GM12878 (cell line): ENCODE measurements at regions not wholly inside any gene's neighbourhood (a gene's known extent, or its start where the extent isn't known, plus 50 kb on each side); places are given as distances from the start of the nearest gene placed in this dataset.

Experiments used
- ATAC-seq: fragments of 200-7000 bp; cut with Tn5 transposase; 3 replicates; pipeline ENCODE4 v1.9.1; 2020; ENCODE audit warnings: mild to moderate bottlenecking, moderate library complexity
- BruUV-seq: library from RNA; stranded (reverse); fragments of 400-500 nt; replicated peaks from 2 replicates; lab custom pipeline; 2021; lab: Mats Ljungman, UMichigan
- CTCF ChIA-PET: fragments of 300-600 bp; sonication (Branson Sonifier 250); formaldehyde crosslinking; extraction: SDS; loops from one replicate; lab custom pipeline; 2021; ENCODE audit warnings: inconsistent platforms; lab: Yijun Ruan, JAX
- POLR2A ChIA-PET: fragments of 350-600 bp; formaldehyde crosslinking; extraction: SDS; loops from one replicate; lab custom pipeline; 2021; ENCODE audit warnings: inconsistent platforms; lab: Charles Lee
- RAD21 ChIA-PET: fragments of 300-600 bp; sonication (Branson Sonifier 250); formaldehyde crosslinking; loops from one replicate; lab custom pipeline; 2023; ENCODE audit warnings: antibody characterized with exemption; ENCODE audit not compliant: unreplicated experiment; lab: Charles Lee
- SMC1A ChIA-PET: fragments of 300-600 bp; sonication (Branson Sonifier 250); formaldehyde crosslinking; loops from one replicate; lab custom pipeline; 2023; ENCODE audit not compliant: unreplicated experiment, uncharacterized antibody; lab: Charles Lee
- DNase-seq: peaks from one replicate; pipeline ENCODE4 v3.0.0-alpha.2; 2011; ENCODE audit warnings: low read depth, low spot score
- FAIRE-seq: peaks from 3 replicates; lab custom pipeline; 2011; peaks lifted over from hg19 to GRCh38; lab: Jason Lieb, UNC
- H2AFZ ChIP-seq: 2 replicates; pipeline ENCODE4 v1.6.0; 2011; ENCODE audit warnings: low read depth, low read length, control low read depth; ENCODE audit not compliant: control insufficient read depth
- H3K27ac ChIP-seq: 2 replicates; pipeline ENCODE4 v1.5.1; 2011; ENCODE audit warnings: control low read depth; ENCODE audit not compliant: control insufficient read depth, insufficient read depth
- H3K27me3 ChIP-seq, 2 experiments: replicated peaks in 1 of 2; 2 replicates each; pipeline versions ENCODE4 v1.6.0 to v1.6.1; 2011; ENCODE audit warnings: low read length in 1 of 2; ENCODE audit not compliant: control insufficient read depth in 2 of 2, insufficient read depth in 2 of 2
- H3K36me3 ChIP-seq, 2 experiments: 2 replicates each; pipeline ENCODE4 v1.5.1; 2011; ENCODE audit warnings: low read length in 1 of 2; ENCODE audit not compliant: control insufficient read depth in 2 of 2, insufficient read depth in 2 of 2
- H3K4me1 ChIP-seq: 2 replicates; pipeline ENCODE4 v1.6.1; 2011; ENCODE audit warnings: mild to moderate bottlenecking, low read length, moderate library complexity, mixed read lengths; ENCODE audit not compliant: control insufficient read depth, insufficient read depth
- H3K4me2 ChIP-seq: 2 replicates; pipeline ENCODE4 v1.6.0; 2011; ENCODE audit warnings: control low read depth; ENCODE audit not compliant: control insufficient read depth, insufficient read depth
- H3K4me3 ChIP-seq: fragments of 200-600 bp; sonication (generic); 2 replicates; pipeline ENCODE4 v1.5.1; 2016
- H3K79me2 ChIP-seq: 2 replicates; pipeline ENCODE4 v1.6.0; 2011; ENCODE audit warnings: low read length; ENCODE audit not compliant: control insufficient read depth, insufficient read depth
- H3K9ac ChIP-seq: 2 replicates; pipeline ENCODE4 v1.8.0; 2011; ENCODE audit warnings: low read length, control low read depth, mixed read lengths; ENCODE audit not compliant: control insufficient read depth, insufficient read depth
- H3K9me3 ChIP-seq: replicated peaks from 3 replicates; pipeline ENCODE4 v1.5.1; 2011; ENCODE audit warnings: mild to moderate bottlenecking, low read length; ENCODE audit not compliant: control insufficient read depth, insufficient read depth
- H4K20me1 ChIP-seq: 2 replicates; pipeline ENCODE4 v1.6.0; 2011; ENCODE audit not compliant: control insufficient read depth, insufficient read depth
- BCL11A ChIP-seq: IDR thresholded peaks from 2 replicates; pipeline ENCODE4 v1.6.1; 2011; ENCODE audit warnings: low read depth, low read length
- CBX5 ChIP-seq: sonication (generic); IDR thresholded peaks from 2 replicates; pipeline ENCODE4 v1.6.1; 2016; ENCODE audit warnings: low read depth, moderate library complexity, mild to moderate bottlenecking, inconsistent platforms
- CHD1 ChIP-seq: IDR thresholded peaks from 2 replicates; pipeline ENCODE4 v1.6.1; 2012; ENCODE audit warnings: low read depth, low read length, improper control_type of control experiment
- GABPA ChIP-seq: IDR thresholded peaks from 2 replicates; pipeline ENCODE4 v1.6.1; 2014; ENCODE audit warnings: antibody characterized with exemption, low read depth, mild to moderate bottlenecking, inconsistent platforms
- HDAC6 ChIP-seq: fragments of 200-600 bp; sonication (generic); IDR thresholded peaks from one replicate; pipeline ENCODE4 v1.8.0; 2017; ENCODE audit warnings: antibody characterized with exemption; ENCODE audit not compliant: unreplicated experiment
- MTA3 ChIP-seq: IDR thresholded peaks from 2 replicates; pipeline ENCODE4 v1.6.1; 2012; ENCODE audit warnings: low read length, inconsistent platforms, borderline replicate concordance
- NFYA ChIP-seq: IDR thresholded peaks from 2 replicates; pipeline ENCODE4 v1.6.1; 2011; ENCODE audit warnings: low read depth, mild to moderate bottlenecking, low read length, improper control_type of control experiment, borderline replicate concordance
- NRF1 ChIP-seq: conservative IDR thresholded peaks from 2 replicates; pipeline ENCODE4 v1.6.1; 2011; ENCODE audit warnings: mild to moderate bottlenecking, low read depth, low read length, improper control_type of control experiment
- PML ChIP-seq: IDR thresholded peaks from 2 replicates; pipeline ENCODE4 v1.6.1; 2012; ENCODE audit warnings: low read length, inconsistent platforms
- SMC3 ChIP-seq: IDR thresholded peaks from 2 replicates; pipeline ENCODE4 v1.6.1; 2011; ENCODE audit warnings: low read length, improper control_type of control experiment, borderline replicate concordance
- SP1 ChIP-seq: IDR thresholded peaks from one replicate; pipeline ENCODE4 v1.6.1; 2011; ENCODE audit warnings: low read depth, low read length
- SUPT20H ChIP-seq: IDR thresholded peaks from 2 replicates; pipeline ENCODE4 v1.6.1; 2011; ENCODE audit warnings: low read depth, mild to moderate bottlenecking, low read length, moderate library complexity, borderline replicate concordance; ENCODE audit not compliant: control insufficient read depth
- SUZ12 ChIP-seq: fragments of 200-600 bp; sonication (generic); IDR thresholded peaks from one replicate; pipeline ENCODE4 v1.6.1; 2018; ENCODE audit warnings: antibody characterized with exemption, mild to moderate bottlenecking; ENCODE audit not compliant: unreplicated experiment
- TARDBP ChIP-seq: IDR thresholded peaks from 2 replicates; pipeline ENCODE4 v1.6.1; 2016; ENCODE audit warnings: borderline replicate concordance
- WGBS: methylation state at CpG from one replicate; pipeline ENCODE4 v1.1.6; 2016; ENCODE audit warnings: low lambda C conversion rate; ENCODE audit not compliant: insufficient replicate concordance, insufficient coverage; ENCODE audit errors: missing lambda C conversion rate; 5-methylcytosine and 5-hydroxymethylcytosine counted together
- in situ Hi-C: fragments of 300-500 bp; cut with MboI; formaldehyde crosslinking; loops from 9 replicates; pipeline ENCODE4 v1.14.3; 2018; ENCODE audit warnings: mixed read lengths
- intact Hi-C: fragments of 100-400 bp; cut with micrococcal nuclease; formaldehyde crosslinking; loops from one replicate; pipeline ENCODE4 v1.14.2; 2022; ENCODE audit not compliant: unreplicated experiment
- TF ChIP-seq, protein P1 (sequence below): fragments of 450-650 bp; IDR thresholded peaks from 2 replicates; pipeline ENCODE4 v1.6.1; 2016; ENCODE audit warnings: mild to moderate bottlenecking, moderate library complexity, borderline replicate concordance
- TF ChIP-seq, protein P2 (sequence below): fragments of 450-650 bp; IDR thresholded peaks from 2 replicates; pipeline ENCODE4 v1.6.1; 2017; ENCODE audit warnings: mild to moderate bottlenecking, moderate library complexity
- TF ChIP-seq, protein P3 (sequence below): IDR thresholded peaks from 2 replicates; pipeline ENCODE4 v1.6.1; 2012; ENCODE audit warnings: low read depth, low read length, improper control_type of control experiment

DNA sequence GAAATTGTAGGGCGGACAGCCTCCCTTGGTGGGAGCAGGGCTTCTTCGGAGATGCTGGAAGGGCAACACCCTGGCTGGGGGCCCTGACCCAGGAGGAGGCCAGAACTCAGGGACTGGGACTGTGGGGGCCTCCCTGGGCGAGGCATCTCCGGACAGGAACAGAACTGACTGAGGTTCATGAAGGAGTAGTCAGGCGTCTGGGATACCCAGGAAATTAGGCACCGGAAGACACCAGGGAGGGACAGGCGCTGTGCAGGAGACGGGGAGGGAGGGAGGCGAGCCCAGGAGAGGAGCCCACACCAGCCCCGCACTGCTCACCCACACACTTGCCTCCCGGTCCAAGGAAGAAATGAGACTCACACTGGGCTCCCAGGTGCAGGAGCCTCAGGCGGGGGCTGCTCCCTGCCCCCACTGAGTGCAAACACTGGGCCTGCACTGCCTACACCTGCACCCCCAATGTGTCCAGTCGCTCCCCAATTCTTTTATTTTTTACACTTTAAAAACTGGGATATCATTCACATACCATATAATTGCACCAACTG lies 262.6 kb upstream of the SFSWAP start (continued):
- TF ChIP-seq, protein P1, sequence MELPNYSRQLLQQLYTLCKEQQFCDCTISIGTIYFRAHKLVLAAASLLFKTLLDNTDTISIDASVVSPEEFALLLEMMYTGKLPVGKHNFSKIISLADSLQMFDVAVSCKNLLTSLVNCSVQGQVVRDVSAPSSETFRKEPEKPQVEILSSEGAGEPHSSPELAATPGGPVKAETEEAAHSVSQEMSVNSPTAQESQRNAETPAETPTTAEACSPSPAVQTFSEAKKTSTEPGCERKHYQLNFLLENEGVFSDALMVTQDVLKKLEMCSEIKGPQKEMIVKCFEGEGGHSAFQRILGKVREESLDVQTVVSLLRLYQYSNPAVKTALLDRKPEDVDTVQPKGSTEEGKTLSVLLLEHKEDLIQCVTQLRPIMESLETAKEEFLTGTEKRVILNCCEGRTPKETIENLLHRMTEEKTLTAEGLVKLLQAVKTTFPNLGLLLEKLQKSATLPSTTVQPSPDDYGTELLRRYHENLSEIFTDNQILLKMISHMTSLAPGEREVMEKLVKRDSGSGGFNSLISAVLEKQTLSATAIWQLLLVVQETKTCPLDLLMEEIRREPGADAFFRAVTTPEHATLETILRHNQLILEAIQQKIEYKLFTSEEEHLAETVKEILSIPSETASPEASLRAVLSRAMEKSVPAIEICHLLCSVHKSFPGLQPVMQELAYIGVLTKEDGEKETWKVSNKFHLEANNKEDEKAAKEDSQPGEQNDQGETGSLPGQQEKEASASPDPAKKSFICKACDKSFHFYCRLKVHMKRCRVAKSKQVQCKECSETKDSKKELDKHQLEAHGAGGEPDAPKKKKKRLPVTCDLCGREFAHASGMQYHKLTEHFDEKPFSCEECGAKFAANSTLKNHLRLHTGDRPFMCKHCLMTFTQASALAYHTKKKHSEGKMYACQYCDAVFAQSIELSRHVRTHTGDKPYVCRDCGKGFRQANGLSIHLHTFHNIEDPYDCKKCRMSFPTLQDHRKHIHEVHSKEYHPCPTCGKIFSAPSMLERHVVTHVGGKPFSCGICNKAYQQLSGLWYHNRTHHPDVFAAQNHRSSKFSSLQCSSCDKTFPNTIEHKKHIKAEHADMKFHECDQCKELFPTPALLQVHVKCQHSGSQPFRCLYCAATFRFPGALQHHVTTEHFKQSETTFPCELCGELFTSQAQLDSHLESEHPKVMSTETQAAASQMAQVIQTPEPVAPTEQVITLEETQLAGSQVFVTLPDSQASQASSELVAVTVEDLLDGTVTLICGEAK = no peak
- TF ChIP-seq TARDBP = no peak
- no peak for TF ChIP-seq HDAC6
- TF ChIP-seq CBX5 = no peak
- TF ChIP-seq PML = no peak

DNA sequence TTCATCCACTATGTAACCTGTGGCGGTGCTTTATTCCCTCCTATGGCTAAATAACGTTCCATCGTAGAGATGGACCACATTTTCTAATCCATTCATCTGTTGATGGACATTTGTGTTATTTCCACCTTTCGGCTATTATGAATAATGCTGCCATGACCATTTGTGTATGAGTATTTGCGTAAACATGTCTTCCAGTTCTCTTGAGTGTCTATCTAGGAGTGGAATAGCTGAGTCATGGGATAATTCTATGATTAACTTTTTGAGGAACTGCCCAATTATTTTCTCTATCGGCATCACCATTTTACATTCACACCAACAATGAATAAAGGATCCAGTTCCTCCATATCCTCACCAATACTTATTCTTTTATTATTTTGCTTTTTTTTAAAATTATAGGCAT lies 261.9 kb upstream of the SFSWAP start:
- CTCF ChIA-PET = no interaction called here
- intact Hi-C loops (no loop called here), in situ Hi-C loops (no loop called here)
- Histone ChIP-seq H3K27ac (no peak overlapping the region), H4K20me1 (no peaks in the 10 kb centered on the region), H2AFZ (no peak overlapping the region), H3K27me3 (no peaks in the 10 kb centered on the region), H3K36me3 (no peaks in the 10 kb centered on the region), H3K4me2 (no peak overlapping the region), H3K4me1 (0 out of 2 replicates have a peak, but pooled peaks cover 3% of the 10 kb centered on the region), H3K9me3 (no peaks in the 10 kb centered on the region), H3K9ac (no peak overlapping the region), H3K79me2 (no peaks in the 10 kb centered on the region), H3K4me3 (no peak overlapping the region)
- no peak for DNase-seq
- SMC1A ChIA-PET = no interaction called here
- no TSS peak for BruUV-seq
- POLR2A ChIA-PET = no interaction called here
- RAD21 ChIA-PET = no interaction called here
- FAIRE-seq = no peak
- ATAC-seq = no peak
- 76% methylated on average over 6 of the region's 6 CpGs for WGBS
- TF ChIP-seq SP1 (no peak), SUPT20H (no peak), BCL11A (no peak), GABPA (no peak), NFYA (no peak), SMC3 (no peak), SUZ12 (no peak), MTA3 (no peak), NRF1 (no peak), CHD1 (no peak)
- TF ChIP-seq, protein P2, sequence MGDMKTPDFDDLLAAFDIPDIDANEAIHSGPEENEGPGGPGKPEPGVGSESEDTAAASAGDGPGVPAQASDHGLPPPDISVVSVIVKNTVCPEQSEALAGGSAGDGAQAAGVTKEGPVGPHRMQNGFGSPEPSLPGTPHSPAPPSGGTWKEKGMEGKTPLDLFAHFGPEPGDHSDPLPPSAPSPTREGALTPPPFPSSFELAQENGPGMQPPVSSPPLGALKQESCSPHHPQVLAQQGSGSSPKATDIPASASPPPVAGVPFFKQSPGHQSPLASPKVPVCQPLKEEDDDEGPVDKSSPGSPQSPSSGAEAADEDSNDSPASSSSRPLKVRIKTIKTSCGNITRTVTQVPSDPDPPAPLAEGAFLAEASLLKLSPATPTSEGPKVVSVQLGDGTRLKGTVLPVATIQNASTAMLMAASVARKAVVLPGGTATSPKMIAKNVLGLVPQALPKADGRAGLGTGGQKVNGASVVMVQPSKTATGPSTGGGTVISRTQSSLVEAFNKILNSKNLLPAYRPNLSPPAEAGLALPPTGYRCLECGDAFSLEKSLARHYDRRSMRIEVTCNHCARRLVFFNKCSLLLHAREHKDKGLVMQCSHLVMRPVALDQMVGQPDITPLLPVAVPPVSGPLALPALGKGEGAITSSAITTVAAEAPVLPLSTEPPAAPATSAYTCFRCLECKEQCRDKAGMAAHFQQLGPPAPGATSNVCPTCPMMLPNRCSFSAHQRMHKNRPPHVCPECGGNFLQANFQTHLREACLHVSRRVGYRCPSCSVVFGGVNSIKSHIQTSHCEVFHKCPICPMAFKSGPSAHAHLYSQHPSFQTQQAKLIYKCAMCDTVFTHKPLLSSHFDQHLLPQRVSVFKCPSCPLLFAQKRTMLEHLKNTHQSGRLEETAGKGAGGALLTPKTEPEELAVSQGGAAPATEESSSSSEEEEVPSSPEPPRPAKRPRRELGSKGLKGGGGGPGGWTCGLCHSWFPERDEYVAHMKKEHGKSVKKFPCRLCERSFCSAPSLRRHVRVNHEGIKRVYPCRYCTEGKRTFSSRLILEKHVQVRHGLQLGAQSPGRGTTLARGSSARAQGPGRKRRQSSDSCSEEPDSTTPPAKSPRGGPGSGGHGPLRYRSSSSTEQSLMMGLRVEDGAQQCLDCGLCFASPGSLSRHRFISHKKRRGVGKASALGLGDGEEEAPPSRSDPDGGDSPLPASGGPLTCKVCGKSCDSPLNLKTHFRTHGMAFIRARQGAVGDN = no peak
- TF ChIP-seq, protein P3, sequence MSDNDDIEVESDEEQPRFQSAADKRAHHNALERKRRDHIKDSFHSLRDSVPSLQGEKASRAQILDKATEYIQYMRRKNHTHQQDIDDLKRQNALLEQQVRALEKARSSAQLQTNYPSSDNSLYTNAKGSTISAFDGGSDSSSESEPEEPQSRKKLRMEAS = no peak
